ENCODE measurements at regions not wholly inside any gene's neighbourhood (a gene's known extent, or its start where the extent isn't known, plus 50 kb on each side); places are given as distances from the start of the nearest gene placed in this dataset.

DNA sequence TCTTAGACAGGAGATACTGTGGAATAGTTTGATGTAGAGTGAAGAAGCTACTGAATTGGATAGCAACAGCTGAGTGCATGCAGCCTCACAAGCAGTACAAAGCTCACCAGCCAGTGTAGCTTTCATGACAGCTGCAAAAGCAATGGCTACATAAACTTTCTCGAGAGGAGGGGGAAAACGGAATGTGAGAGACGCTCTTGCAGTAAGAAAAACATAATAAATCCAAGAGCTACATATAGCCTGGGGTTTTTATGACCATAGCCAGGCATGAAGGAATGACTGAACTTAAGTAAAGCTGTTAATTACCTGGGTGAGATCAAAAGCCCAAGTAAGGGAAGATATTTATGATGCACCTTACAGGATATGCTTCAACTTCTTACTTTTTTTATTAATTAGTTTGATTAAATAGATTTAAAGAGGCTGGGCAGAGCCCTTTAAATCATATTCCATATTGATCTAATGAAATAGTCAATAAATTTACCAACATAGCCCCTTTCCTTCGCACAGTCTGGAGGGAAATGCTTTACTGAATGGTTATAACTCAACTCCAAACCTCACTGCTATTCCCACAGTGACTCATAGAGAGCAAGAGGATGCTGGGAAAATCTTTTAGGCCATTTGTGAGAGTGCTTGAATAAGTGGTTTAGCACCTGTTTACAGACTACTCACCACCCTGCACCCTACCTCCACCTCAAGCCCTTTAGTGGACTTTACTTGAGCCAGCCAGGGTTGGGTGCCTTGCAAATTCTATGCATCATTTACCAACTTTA, 407.2 kb upstream of the CLINT1 start:
- POLR2A ChIA-PET (ENCODE audit: unreplicated experiment), result interaction anchor here (0.6 kb wide), 1 partner anchor 8 kb away, joined by 3 read pairs; no protein-coding TSS in a partner anchor
- Histone ChIP-seq H2AFZ (ENCODE audit: low read length) (no peak overlapping the region), H3K9ac (ENCODE audit: low read length) (no peak overlapping the region), H3K4me1 (ENCODE audit: insufficient read depth, low read length) (0 out of 2 replicates have a peak, but pooled peaks cover 5% of the 10 kb centered on the region), H3K27ac (ENCODE audit: low read length) (no peak overlapping the region), H3K79me2 (ENCODE audit: low read length) (no peaks in the 10 kb centered on the region), H3K9me2 (replicated peaks; ENCODE audit: low read length) (no peaks in the 10 kb centered on the region), H3F3A (ENCODE audit: low read length, unreplicated experiment) (no peaks in the 10 kb centered on the region), H3K27me3 (ENCODE audit: low read length) (peaks cover 26% of the 10 kb centered on the region), H3K36me3 (ENCODE audit: low read depth, low read length) (no peaks in the 10 kb centered on the region), H3K4me3 (ENCODE audit: low read length) (no peak overlapping the region), H3K9me3 (ENCODE audit: low read length) (no peaks in the 10 kb centered on the region), H3K4me2 (ENCODE audit: low read length) (no peak overlapping the region), H4K20me1 (ENCODE audit: low read length) (no peaks in the 10 kb centered on the region)
- ATAC-seq (no peak), DNase-seq (no peak)
- CTCF ChIA-PET, result no interaction called here
- BruUV-seq (replicated peaks), result no TSS peak
- TF ChIP-seq EZH2 (IDR thresholded peaks at IDR 0.05; ENCODE audit: low read length, unreplicated experiment), result no peak
- TF ChIP-seq EZH2phosphoT487 (IDR thresholded peaks at IDR 0.05; ENCODE audit: borderline replicate concordance, low read length), result no peak
- no peak for TF ChIP-seq CTCF (conservative IDR thresholded peaks at IDR 0.05; ENCODE audit: low read depth, low read length)
- intact Hi-C loops (cut with micrococcal nuclease), result no loop called here

DNA sequence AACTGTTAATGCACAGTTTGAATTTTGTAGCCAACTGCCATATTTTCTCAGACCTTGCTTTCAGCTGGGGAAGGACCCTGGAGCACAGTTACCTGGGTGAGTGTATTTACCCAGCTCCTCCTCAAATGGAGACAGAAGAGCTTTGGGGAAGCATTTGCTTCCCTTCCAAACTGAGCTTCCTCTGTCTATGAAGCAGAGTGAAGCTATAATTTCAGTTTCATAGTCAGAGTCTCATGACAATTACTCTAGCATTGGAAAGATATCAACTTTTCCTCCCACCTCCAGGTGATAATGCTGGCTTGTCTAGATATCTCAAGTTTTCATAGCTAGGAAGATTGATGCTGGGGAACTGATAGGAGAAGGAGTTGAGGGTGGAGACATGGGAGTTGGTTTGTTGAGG, 406.4 kb upstream of the CLINT1 start:
- H3K9me2 ChIP-seq (replicated peaks; ENCODE audit: low read length), result no peaks in the 10 kb centered on the region
- H3K9ac ChIP-seq (ENCODE audit: low read length), result no peak overlapping the region
- H3K4me2 ChIP-seq (ENCODE audit: low read length), result no peak overlapping the region
- ATAC-seq (no peak), DNase-seq (no peak)
- peaks cover 23% of the 10 kb centered on the region for H3K27me3 ChIP-seq (ENCODE audit: low read length)
- H3K4me3 ChIP-seq (ENCODE audit: low read length), result no peak overlapping the region
- no peak overlapping the region for H2AFZ ChIP-seq (ENCODE audit: low read length)
- no peak for TF ChIP-seq EZH2 (IDR thresholded peaks at IDR 0.05; ENCODE audit: low read length, unreplicated experiment)
- TF ChIP-seq EZH2phosphoT487 (IDR thresholded peaks at IDR 0.05; ENCODE audit: borderline replicate concordance, low read length), result no peak
- TF ChIP-seq CTCF (conservative IDR thresholded peaks at IDR 0.05; ENCODE audit: low read depth, low read length), result no peak
- H3K36me3 ChIP-seq (ENCODE audit: low read depth, low read length), result no peaks in the 10 kb centered on the region
- ChIA-PET CTCF (no interaction called here), POLR2A (ENCODE audit: unreplicated experiment) (no interaction called here)
- H3K27ac ChIP-seq (ENCODE audit: low read length), result no peak overlapping the region
- H3F3A ChIP-seq (ENCODE audit: low read length, unreplicated experiment), result no peaks in the 10 kb centered on the region
- H3K4me1 ChIP-seq (ENCODE audit: insufficient read depth, low read length), result 0 out of 2 replicates have a peak, but pooled peaks cover 5% of the 10 kb centered on the region
- no peaks in the 10 kb centered on the region for H3K9me3 ChIP-seq (ENCODE audit: low read length)
- BruUV-seq (replicated peaks), result no TSS peak
- H3K79me2 ChIP-seq (ENCODE audit: low read length), result no peaks in the 10 kb centered on the region
- H4K20me1 ChIP-seq (ENCODE audit: low read length), result no peaks in the 10 kb centered on the region
- intact Hi-C loops (cut with micrococcal nuclease), result no loop called here

DNA sequence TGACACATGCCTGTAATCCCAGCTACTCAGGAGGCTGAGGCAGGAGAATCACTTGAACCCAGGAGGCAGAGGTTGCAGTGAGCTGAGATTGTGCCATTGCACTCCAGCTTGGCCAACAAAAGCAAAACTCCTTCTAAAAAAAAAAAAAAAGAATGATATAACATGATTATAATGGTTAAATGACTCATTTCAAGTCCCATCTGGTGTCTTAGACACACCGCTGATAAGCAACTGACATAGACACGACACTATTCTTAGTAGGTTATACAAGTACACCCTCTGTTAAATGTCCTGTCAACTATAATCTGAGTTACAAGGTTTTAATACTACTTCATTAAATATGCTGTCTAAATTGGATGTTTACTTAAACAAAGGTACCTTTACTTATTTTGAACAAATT, 405.3 kb upstream of the CLINT1 start:
- H3K9me3 ChIP-seq (ENCODE audit: low read length), result no peaks in the 10 kb centered on the region
- no peaks in the 10 kb centered on the region for H3K79me2 ChIP-seq (ENCODE audit: low read length)
- peaks cover 23% of the 10 kb centered on the region for H3K27me3 ChIP-seq (ENCODE audit: low read length)
- no peaks in the 10 kb centered on the region for H3K36me3 ChIP-seq (ENCODE audit: low read depth, low read length)
- H3K27ac ChIP-seq (ENCODE audit: low read length), result no peak overlapping the region
- ATAC-seq (no peak), DNase-seq (no peak)
- no peaks in the 10 kb centered on the region for H3F3A ChIP-seq (ENCODE audit: low read length, unreplicated experiment)
- no peaks in the 10 kb centered on the region for H3K9me2 ChIP-seq (replicated peaks; ENCODE audit: low read length)
- intact Hi-C loops (cut with micrococcal nuclease), result no loop called here
- no peaks in the 10 kb centered on the region for H4K20me1 ChIP-seq (ENCODE audit: low read length)
- H2AFZ ChIP-seq (ENCODE audit: low read length), result no peak overlapping the region
- TF ChIP-seq EZH2 (IDR thresholded peaks at IDR 0.05; ENCODE audit: low read length, unreplicated experiment), result no peak
- TF ChIP-seq EZH2phosphoT487 (IDR thresholded peaks at IDR 0.05; ENCODE audit: borderline replicate concordance, low read length), result no peak
- no peak for TF ChIP-seq CTCF (conservative IDR thresholded peaks at IDR 0.05; ENCODE audit: low read depth, low read length)
- no peak overlapping the region for H3K4me2 ChIP-seq (ENCODE audit: low read length)
- H3K4me3 ChIP-seq (ENCODE audit: low read length), result no peak overlapping the region
- ChIA-PET CTCF (no interaction called here), POLR2A (ENCODE audit: unreplicated experiment) (no interaction called here)
- H3K4me1 ChIP-seq (ENCODE audit: insufficient read depth, low read length), result 0 out of 2 replicates have a peak, but pooled peaks cover 5% of the 10 kb centered on the region
- no TSS peak for BruUV-seq (replicated peaks)
- no peak overlapping the region for H3K9ac ChIP-seq (ENCODE audit: low read length)

Data from PC-3 (cell line).